GM21447 (cell line): ENCODE measurements at regions not wholly inside any gene's neighbourhood (a gene's known extent, or its start where the extent isn't known, plus 50 kb on each side); places are given as distances from the start of the nearest gene placed in this dataset.

ENCODE experiments used
- ATAC-seq: cut with Tn5 transposase; IDR thresholded peaks from one replicate; pipeline ENCODE4 v1.9.1; 2021; ENCODE audit not compliant: unreplicated experiment

- ATAC-seq = no peak
Observed at GRCh38 chr16:88283596-88283995, 99.2 kb upstream of the ZNF469 start.

GRCh38 chr16:88284101-88284500 is 98.7 kb upstream of the ZNF469 start:
- no peak for ATAC-seq

GRCh38 chr16:88284626-88285513 is 97.9 kb upstream of the ZNF469 start:
- no peak for ATAC-seq

GRCh38 chr16:88285514-88285822 is 97.3 kb upstream of the ZNF469 start:
- no peak for ATAC-seq

- ATAC-seq = no peak
Observed at GRCh38 chr16:88286301-88286923, 96.3 kb upstream of the ZNF469 start.

GRCh38 chr16:88287219-88287618 is 95.5 kb upstream of the ZNF469 start:
- ATAC-seq = no peak

GRCh38 chr16:88288303-88288702 is 94.5 kb upstream of the ZNF469 start:
- no peak for ATAC-seq

- no peak for ATAC-seq
Observed at GRCh38 chr16:88289001-88289400, 93.8 kb upstream of the ZNF469 start.

- ATAC-seq = no peak
Observed at GRCh38 chr16:88289561-88289960, 93.2 kb upstream of the ZNF469 start.

GRCh38 chr16:88289968-88290401 is 92.8 kb upstream of the ZNF469 start:
- no peak for ATAC-seq

GRCh38 chr16:88290850-88291830 is 91.6 kb upstream of the ZNF469 start:
- no peak for ATAC-seq

GRCh38 chr16:88292007-88292970 is 90.5 kb upstream of the ZNF469 start:
- ATAC-seq = no peak

GRCh38 chr16:88293097-88293496 is 89.7 kb upstream of the ZNF469 start:
- ATAC-seq = no peak

- no peak for ATAC-seq
Observed at GRCh38 chr16:88295671-88296436, 86.9 kb upstream of the ZNF469 start.

GRCh38 chr16:88296437-88297177 is 86.2 kb upstream of the ZNF469 start:
- no peak for ATAC-seq

- no peak for ATAC-seq
Observed at GRCh38 chr16:88297178-88297720, 85.5 kb upstream of the ZNF469 start.

- ATAC-seq = no peak
Observed at GRCh38 chr16:88298181-88298832, 84.5 kb upstream of the ZNF469 start.
